ENCODE measurements at regions not wholly inside any gene's neighbourhood (a gene's known extent, or its start where the extent isn't known, plus 50 kb on each side); places are given as distances from the start of the nearest gene placed in this dataset.

GRCh38 chr5:9869616-9870288 is 239.6 kb upstream of the TAS2R1 start:
- TF ChIP-seq EZH2 (IDR thresholded peaks at IDR 0.05; ENCODE audit: borderline replicate concordance, insufficient read depth, low read length, poor library complexity, severe bottlenecking) (no peak), POLR2AphosphoS5 (IDR thresholded peaks at IDR 0.05) (no peak), TAF1 (IDR thresholded peaks at IDR 0.05; ENCODE audit: low read depth) (no peak), SMC3 (conservative IDR thresholded peaks at IDR 0.05; ENCODE audit: poor library complexity) (no peak), RAD21 (conservative IDR thresholded peaks at IDR 0.05) (no peak), EP300 (conservative IDR thresholded peaks at IDR 0.05; ENCODE audit: poor library complexity, severe bottlenecking) (no peak)
- TF ChIP-seq, protein P1, sequence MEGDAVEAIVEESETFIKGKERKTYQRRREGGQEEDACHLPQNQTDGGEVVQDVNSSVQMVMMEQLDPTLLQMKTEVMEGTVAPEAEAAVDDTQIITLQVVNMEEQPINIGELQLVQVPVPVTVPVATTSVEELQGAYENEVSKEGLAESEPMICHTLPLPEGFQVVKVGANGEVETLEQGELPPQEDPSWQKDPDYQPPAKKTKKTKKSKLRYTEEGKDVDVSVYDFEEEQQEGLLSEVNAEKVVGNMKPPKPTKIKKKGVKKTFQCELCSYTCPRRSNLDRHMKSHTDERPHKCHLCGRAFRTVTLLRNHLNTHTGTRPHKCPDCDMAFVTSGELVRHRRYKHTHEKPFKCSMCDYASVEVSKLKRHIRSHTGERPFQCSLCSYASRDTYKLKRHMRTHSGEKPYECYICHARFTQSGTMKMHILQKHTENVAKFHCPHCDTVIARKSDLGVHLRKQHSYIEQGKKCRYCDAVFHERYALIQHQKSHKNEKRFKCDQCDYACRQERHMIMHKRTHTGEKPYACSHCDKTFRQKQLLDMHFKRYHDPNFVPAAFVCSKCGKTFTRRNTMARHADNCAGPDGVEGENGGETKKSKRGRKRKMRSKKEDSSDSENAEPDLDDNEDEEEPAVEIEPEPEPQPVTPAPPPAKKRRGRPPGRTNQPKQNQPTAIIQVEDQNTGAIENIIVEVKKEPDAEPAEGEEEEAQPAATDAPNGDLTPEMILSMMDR (IDR thresholded peaks at IDR 0.05; ENCODE audit: poor library complexity, severe bottlenecking): no peak
- TF ChIP-seq, protein P2, sequence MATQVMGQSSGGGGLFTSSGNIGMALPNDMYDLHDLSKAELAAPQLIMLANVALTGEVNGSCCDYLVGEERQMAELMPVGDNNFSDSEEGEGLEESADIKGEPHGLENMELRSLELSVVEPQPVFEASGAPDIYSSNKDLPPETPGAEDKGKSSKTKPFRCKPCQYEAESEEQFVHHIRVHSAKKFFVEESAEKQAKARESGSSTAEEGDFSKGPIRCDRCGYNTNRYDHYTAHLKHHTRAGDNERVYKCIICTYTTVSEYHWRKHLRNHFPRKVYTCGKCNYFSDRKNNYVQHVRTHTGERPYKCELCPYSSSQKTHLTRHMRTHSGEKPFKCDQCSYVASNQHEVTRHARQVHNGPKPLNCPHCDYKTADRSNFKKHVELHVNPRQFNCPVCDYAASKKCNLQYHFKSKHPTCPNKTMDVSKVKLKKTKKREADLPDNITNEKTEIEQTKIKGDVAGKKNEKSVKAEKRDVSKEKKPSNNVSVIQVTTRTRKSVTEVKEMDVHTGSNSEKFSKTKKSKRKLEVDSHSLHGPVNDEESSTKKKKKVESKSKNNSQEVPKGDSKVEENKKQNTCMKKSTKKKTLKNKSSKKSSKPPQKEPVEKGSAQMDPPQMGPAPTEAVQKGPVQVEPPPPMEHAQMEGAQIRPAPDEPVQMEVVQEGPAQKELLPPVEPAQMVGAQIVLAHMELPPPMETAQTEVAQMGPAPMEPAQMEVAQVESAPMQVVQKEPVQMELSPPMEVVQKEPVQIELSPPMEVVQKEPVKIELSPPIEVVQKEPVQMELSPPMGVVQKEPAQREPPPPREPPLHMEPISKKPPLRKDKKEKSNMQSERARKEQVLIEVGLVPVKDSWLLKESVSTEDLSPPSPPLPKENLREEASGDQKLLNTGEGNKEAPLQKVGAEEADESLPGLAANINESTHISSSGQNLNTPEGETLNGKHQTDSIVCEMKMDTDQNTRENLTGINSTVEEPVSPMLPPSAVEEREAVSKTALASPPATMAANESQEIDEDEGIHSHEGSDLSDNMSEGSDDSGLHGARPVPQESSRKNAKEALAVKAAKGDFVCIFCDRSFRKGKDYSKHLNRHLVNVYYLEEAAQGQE (IDR thresholded peaks at IDR 0.05; ENCODE audit: borderline replicate concordance): no peak

Measured in neural cell (in vitro differentiated cells).